ENCODE measurements at regions not wholly inside any gene's neighbourhood (a gene's known extent, or its start where the extent isn't known, plus 50 kb on each side); places are given as distances from the start of the nearest gene placed in this dataset.

DNA sequence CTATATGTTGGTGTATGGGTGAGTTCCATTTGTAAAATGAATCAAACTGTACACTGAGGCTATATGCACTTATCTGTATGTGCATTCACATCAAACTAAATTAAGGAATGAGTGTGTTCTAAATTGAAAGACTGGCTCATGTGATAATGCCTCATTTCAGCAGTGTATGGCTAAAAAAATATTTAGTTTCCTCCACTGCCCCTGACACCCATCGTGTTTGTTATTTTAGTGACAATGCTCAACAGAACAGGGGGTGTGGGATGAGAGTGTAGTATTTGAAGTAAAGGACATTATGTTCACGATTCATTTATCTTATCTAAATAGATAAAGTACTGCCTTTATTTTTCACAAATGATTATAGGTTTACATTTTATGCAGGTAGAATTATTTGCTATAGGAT lies 301.1 kb upstream of the ARPP21 start:
- no peak overlapping the region for H3K4me3 ChIP-seq (ENCODE audit: low read depth, low read length)
- DNase-seq (ENCODE audit: low read depth), result no peak
- no peak for TF ChIP-seq CTCF (IDR thresholded peaks at IDR 0.05; ENCODE audit: low read depth, low read length)
- no peak for TF ChIP-seq MYC (IDR thresholded peaks at IDR 0.05; ENCODE audit: low read depth, low read length)
- TF ChIP-seq, protein P1, sequence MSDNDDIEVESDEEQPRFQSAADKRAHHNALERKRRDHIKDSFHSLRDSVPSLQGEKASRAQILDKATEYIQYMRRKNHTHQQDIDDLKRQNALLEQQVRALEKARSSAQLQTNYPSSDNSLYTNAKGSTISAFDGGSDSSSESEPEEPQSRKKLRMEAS (IDR thresholded peaks at IDR 0.05; ENCODE audit: low read depth, low read length), result no peak
- TF ChIP-seq POLR2A (IDR thresholded peaks at IDR 0.05; ENCODE audit: extremely low read depth, insufficient read length), result no peak

GRCh38 chr3:35380196-35380595 lies 259.1 kb upstream of the ARPP21 start:
- no peak overlapping the region for H3K4me3 ChIP-seq (ENCODE audit: low read depth, low read length)
- TF ChIP-seq, protein P1 (IDR thresholded peaks at IDR 0.05; ENCODE audit: low read depth, low read length), result no peak
- TF ChIP-seq CTCF (IDR thresholded peaks at IDR 0.05; ENCODE audit: low read depth, low read length) (no peak), MYC (IDR thresholded peaks at IDR 0.05; ENCODE audit: low read depth, low read length) (no peak), POLR2A (IDR thresholded peaks at IDR 0.05; ENCODE audit: extremely low read depth, insufficient read length) (no peak)
- no peak for DNase-seq (ENCODE audit: low read depth)

GRCh38 chr3:35383216-35383615 lies 256.1 kb upstream of the ARPP21 start:
- DNase-seq (ENCODE audit: low read depth), result no peak
- TF ChIP-seq POLR2A (IDR thresholded peaks at IDR 0.05; ENCODE audit: extremely low read depth, insufficient read length), result no peak
- no peak for TF ChIP-seq CTCF (IDR thresholded peaks at IDR 0.05; ENCODE audit: low read depth, low read length)
- TF ChIP-seq MYC (IDR thresholded peaks at IDR 0.05; ENCODE audit: low read depth, low read length), result no peak
- TF ChIP-seq, protein P1 (IDR thresholded peaks at IDR 0.05; ENCODE audit: low read depth, low read length), result no peak
- H3K4me3 ChIP-seq (ENCODE audit: low read depth, low read length), result no peak overlapping the region

GRCh38 chr3:35383719-35384555 lies 255.4 kb upstream of the ARPP21 start:
- TF ChIP-seq CTCF (IDR thresholded peaks at IDR 0.05; ENCODE audit: low read depth, low read length) (no peak), POLR2A (IDR thresholded peaks at IDR 0.05; ENCODE audit: extremely low read depth, insufficient read length) (no peak), MYC (IDR thresholded peaks at IDR 0.05; ENCODE audit: low read depth, low read length) (no peak)
- TF ChIP-seq, protein P1 (IDR thresholded peaks at IDR 0.05; ENCODE audit: low read depth, low read length), result no peak
- no peak for DNase-seq (ENCODE audit: low read depth)
- no peak overlapping the region for H3K4me3 ChIP-seq (ENCODE audit: low read depth, low read length)

DNA sequence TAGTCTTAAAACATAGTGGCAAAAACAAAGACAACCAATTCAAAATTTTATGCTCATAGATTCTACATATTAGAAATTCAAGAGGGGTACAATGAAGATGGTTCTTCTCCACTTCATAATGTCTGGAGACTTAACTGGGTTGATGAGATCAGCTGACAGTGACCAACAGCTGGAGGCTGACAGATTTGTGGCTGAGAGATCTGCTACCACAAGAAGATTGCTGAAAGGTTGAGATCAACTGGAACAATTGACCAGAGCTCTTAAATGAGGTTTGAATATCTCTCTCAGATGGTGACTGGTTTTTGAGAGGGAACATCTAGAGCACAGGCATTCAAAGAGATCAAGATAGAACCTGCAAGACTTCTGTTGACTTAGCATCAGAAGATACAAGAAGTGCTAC lies 254.1 kb upstream of the ARPP21 start:
- no peak overlapping the region for H3K4me3 ChIP-seq (ENCODE audit: low read depth, low read length)
- DNase-seq (ENCODE audit: low read depth), result no peak
- TF ChIP-seq, protein P1 (IDR thresholded peaks at IDR 0.05; ENCODE audit: low read depth, low read length), result no peak

DNA sequence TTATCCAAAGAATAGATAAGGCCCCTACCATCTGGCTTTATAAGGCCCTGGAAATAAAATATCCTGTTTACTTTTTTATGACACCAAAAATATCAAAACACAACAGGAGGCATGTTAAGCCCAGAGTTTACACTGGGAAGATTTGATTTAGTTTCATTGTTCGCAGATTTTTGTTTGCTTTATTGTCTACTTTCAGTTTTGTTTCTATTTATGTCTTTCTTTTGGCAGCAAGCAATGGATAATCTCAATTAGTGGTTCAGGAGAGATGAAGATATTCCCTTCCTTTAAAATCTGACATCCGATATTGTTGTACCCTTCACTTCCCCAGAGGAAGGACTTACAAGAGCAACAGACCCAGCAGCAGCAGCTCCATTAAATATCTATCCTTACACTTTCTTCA lies 249.4 kb upstream of the ARPP21 start:
- H3K4me3 ChIP-seq (ENCODE audit: low read depth, low read length), result no peak overlapping the region
- DNase-seq (ENCODE audit: low read depth), result no peak

More for the DNA sequence above, 249.4 kb upstream of the ARPP21 start:
- no peak for TF ChIP-seq CTCF (IDR thresholded peaks at IDR 0.05; ENCODE audit: low read depth, low read length)
- no peak for TF ChIP-seq MYC (IDR thresholded peaks at IDR 0.05; ENCODE audit: low read depth, low read length)
- no peak for TF ChIP-seq POLR2A (IDR thresholded peaks at IDR 0.05; ENCODE audit: extremely low read depth, insufficient read length)
- TF ChIP-seq, protein P1 (IDR thresholded peaks at IDR 0.05; ENCODE audit: low read depth, low read length), result no peak
